H9 (cell line): ENCODE measurements at regions not wholly inside any gene's neighbourhood (a gene's known extent, or its start where the extent isn't known, plus 50 kb on each side); places are given as distances from the start of the nearest gene placed in this dataset.

Experiments used
- DNase-seq: peaks from one replicate; pipeline ENCODE4 v3.0.0-alpha.2; 2017
- H2AFZ ChIP-seq: one replicate; pipeline ENCODE4 v1.6.1; 2013; ENCODE audit warnings: mild to moderate bottlenecking, low read length, control low read depth, moderate library complexity
- H2AK5ac ChIP-seq: 2 replicates; pipeline ENCODE4 v1.6.1; 2013; ENCODE audit warnings: low read length, control low read depth, mixed read lengths; ENCODE audit not compliant: insufficient read length
- H2BK120ac ChIP-seq: one replicate; pipeline ENCODE4 v1.6.1; 2013; ENCODE audit warnings: low read depth, mild to moderate bottlenecking, low read length, control low read depth, inconsistent platforms; ENCODE audit not compliant: poor library complexity, severe bottlenecking
- H2BK12ac ChIP-seq: 2 replicates; pipeline ENCODE4 v1.6.1; 2013; ENCODE audit warnings: low read length, control low read depth, mixed read lengths, low read depth; ENCODE audit not compliant: insufficient read length
- H2BK15ac ChIP-seq: 2 replicates; pipeline ENCODE4 v1.6.1; 2013; ENCODE audit warnings: low read depth, low read length, control low read depth
- H2BK20ac ChIP-seq: one replicate; pipeline ENCODE4 v1.6.1; 2013; ENCODE audit warnings: low read depth, mild to moderate bottlenecking, low read length, control low read depth, inconsistent platforms; ENCODE audit not compliant: poor library complexity, severe bottlenecking
- H2BK5ac ChIP-seq: 2 replicates; pipeline ENCODE4 v1.6.1; 2013; ENCODE audit warnings: low read length, control low read depth, mixed read lengths; ENCODE audit not compliant: insufficient read length
- H3K14ac ChIP-seq: 2 replicates; pipeline ENCODE4 v1.6.1; 2013; ENCODE audit warnings: low read length, control low read depth; ENCODE audit not compliant: insufficient read depth
- H3K18ac ChIP-seq: 2 replicates; pipeline ENCODE4 v1.6.1; 2013; ENCODE audit warnings: low read depth, mild to moderate bottlenecking, mixed read lengths, low read length, control low read depth; ENCODE audit not compliant: insufficient read length
- H3K23ac ChIP-seq: 2 replicates; pipeline ENCODE4 v1.6.1; 2013; ENCODE audit warnings: low read length, control low read depth, mixed read lengths, low read depth; ENCODE audit not compliant: insufficient read length
- H3K23me2 ChIP-seq: 2 replicates; pipeline ENCODE4 v1.6.1; 2013; ENCODE audit warnings: low read depth, mild to moderate bottlenecking, mixed read lengths, low read length, control low read depth; ENCODE audit not compliant: insufficient read length, poor library complexity, severe bottlenecking
- H3K27ac ChIP-seq: 2 replicates; pipeline ENCODE4 v1.5.1; 2013; ENCODE audit warnings: low read length, control low read depth, mixed read lengths, low read depth; ENCODE audit not compliant: insufficient read length
- H3K27me3 ChIP-seq: 2 replicates; pipeline ENCODE4 v1.6.1; 2013; ENCODE audit warnings: low read length, control low read depth, inconsistent platforms; ENCODE audit not compliant: insufficient read depth
- H3K4ac ChIP-seq: 2 replicates; pipeline ENCODE4 v1.6.1; 2013; ENCODE audit warnings: low read depth, mild to moderate bottlenecking, control low read depth, inconsistent platforms, low read length, moderate library complexity
- H3K4me1 ChIP-seq: 2 replicates; pipeline ENCODE4 v1.6.1; 2013; ENCODE audit warnings: low read length, control low read depth, inconsistent platforms; ENCODE audit not compliant: insufficient read depth
- H3K4me2 ChIP-seq: 2 replicates; pipeline ENCODE4 v1.6.1; 2013; ENCODE audit warnings: low read length, control low read depth, mixed read lengths; ENCODE audit not compliant: insufficient read length, insufficient read depth
- H3K56ac ChIP-seq: 2 replicates; pipeline ENCODE4 v1.6.1; 2013; ENCODE audit warnings: low read depth, mild to moderate bottlenecking, mixed read lengths, low read length, control low read depth; ENCODE audit not compliant: insufficient read length
- H3K79me1 ChIP-seq: 2 replicates; pipeline ENCODE4 v1.6.1; 2013; ENCODE audit warnings: low read depth, mild to moderate bottlenecking, moderate library complexity, low read length, control low read depth, inconsistent platforms; ENCODE audit not compliant: insufficient read depth, poor library complexity, severe bottlenecking
- H3K79me2 ChIP-seq: 2 replicates; pipeline ENCODE4 v1.6.1; 2013; ENCODE audit warnings: low read length, control low read depth, inconsistent platforms; ENCODE audit not compliant: insufficient read depth
- H3K9ac ChIP-seq: 2 replicates; pipeline ENCODE4 v1.6.1; 2013; ENCODE audit warnings: low read length, control low read depth, mixed read lengths; ENCODE audit not compliant: insufficient read length; ENCODE audit errors: extremely low read depth
- H3K9me3 ChIP-seq: one replicate; pipeline ENCODE4 v1.6.1; 2013; ENCODE audit warnings: low read depth, low read length, inconsistent platforms; ENCODE audit not compliant: control insufficient read depth
- H3T11ph ChIP-seq: one replicate; pipeline ENCODE4 v1.6.1; 2013; ENCODE audit warnings: mild to moderate bottlenecking, low read length, control low read depth, inconsistent platforms
- H4K20me1 ChIP-seq: one replicate; pipeline ENCODE4 v1.6.1; 2013; ENCODE audit not compliant: control insufficient read depth, insufficient read length, insufficient read depth
- H4K5ac ChIP-seq: 2 replicates; pipeline ENCODE4 v1.6.1; 2013; ENCODE audit warnings: low read depth, mild to moderate bottlenecking, mixed read lengths, low read length, control low read depth; ENCODE audit not compliant: insufficient read length
- H4K8ac ChIP-seq: replicated peaks from 2 replicates; pipeline ENCODE4 v1.6.1; 2013; ENCODE audit warnings: low read length, control low read depth, mixed read lengths, low read depth; ENCODE audit not compliant: insufficient read length
- H4K91ac ChIP-seq: 2 replicates; pipeline ENCODE4 v1.6.1; 2013; ENCODE audit warnings: low read depth, mild to moderate bottlenecking, moderate library complexity, mixed read lengths, low read length, control low read depth; ENCODE audit not compliant: insufficient read length
- H3K27ac Mint-ChIP-seq, 3 experiments: 2 replicates in 2 of 3; 3 replicates in 1 of 3; pipeline ENCODE4 v1.8.0; 2020 to 2021; ENCODE audit warnings: mixed read lengths in 3 of 3, mild to moderate bottlenecking in 1 of 3, moderate library complexity in 1 of 3
- H3K27me3 Mint-ChIP-seq: 2 replicates; pipeline ENCODE4 v1.8.0; 2021; ENCODE audit warnings: low read depth, mild to moderate bottlenecking, moderate library complexity, mixed read lengths
- H3K36me3 Mint-ChIP-seq, 3 experiments: 2 replicates in 2 of 3; 3 replicates in 1 of 3; pipeline ENCODE4 v1.8.0; 2020 to 2021; ENCODE audit warnings: low read depth in 3 of 3, mixed read lengths in 3 of 3; ENCODE audit not compliant: insufficient read depth in 1 of 3
- H3K4me1 Mint-ChIP-seq, 2 experiments: 2 replicates each; pipeline ENCODE4 v1.8.0; 2020; ENCODE audit warnings: mixed read lengths in 2 of 2
- H3K4me3 Mint-ChIP-seq, 2 experiments: 2 replicates in 1 of 2; 3 replicates in 1 of 2; pipeline ENCODE4 v1.8.0; 2020 to 2021; ENCODE audit warnings: mild to moderate bottlenecking in 2 of 2, mixed read lengths in 2 of 2, moderate library complexity in 1 of 2
- H3K9me3 Mint-ChIP-seq, 2 experiments: 2 replicates in 1 of 2; 3 replicates in 1 of 2; pipeline ENCODE4 v1.8.0; 2020; ENCODE audit warnings: mild to moderate bottlenecking in 2 of 2, mixed read lengths in 2 of 2, moderate library complexity in 1 of 2
- WGBS: extraction: QIAGEN DNeasy Blood & Tissue Kit; methylation state at CpG from one replicate; pipeline ENCODE4 v1.1.7; 2013; ENCODE audit warnings: missing lambda C conversion rate, low lambda C conversion rate, mixed read lengths; ENCODE audit not compliant: insufficient read length; ENCODE audit errors: extremely low coverage; 5-methylcytosine and 5-hydroxymethylcytosine counted together
- TF ChIP-seq, protein P1 (sequence below): fragments of 200-600 bp; sonication (generic); conservative IDR thresholded peaks from 3 replicates; pipeline ENCODE4 v1.8.0; 2021; ENCODE audit warnings: antibody characterized with exemption, mild to moderate bottlenecking

DNA sequence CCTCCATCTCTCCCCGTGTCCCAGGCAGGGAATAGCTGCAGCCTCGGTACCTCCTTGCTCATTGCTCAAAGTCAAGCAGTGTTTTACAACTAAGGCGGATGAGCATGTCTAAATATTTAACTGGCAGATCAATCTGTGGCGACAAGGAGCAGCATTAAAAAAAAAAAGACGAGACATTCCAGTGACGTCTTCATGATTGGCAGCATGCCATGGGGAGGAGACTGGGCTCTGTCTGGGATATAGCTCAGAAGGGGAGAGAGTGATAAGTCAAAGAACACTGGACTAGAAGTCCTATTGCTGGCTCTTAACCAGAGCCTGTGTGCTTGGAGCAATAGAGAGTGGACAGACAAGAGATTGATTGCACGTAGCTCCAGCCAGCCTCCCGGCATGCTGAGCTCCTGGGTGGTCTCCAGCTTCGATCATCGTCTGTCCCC lies 287.5 kb upstream of the PODXL start:
- Histone ChIP-seq H2AK5ac (no peak overlapping the region), H4K20me1 (no peaks in the 10 kb centered on the region), H3K27ac (no peak overlapping the region), H3K23me2 (no peaks in the 10 kb centered on the region), H3K79me2 (no peaks in the 10 kb centered on the region), H2BK120ac (no peak overlapping the region), H2BK15ac (no peak overlapping the region), H3K4me2 (no peak overlapping the region), H2BK12ac (no peak overlapping the region), H3K9me3 (no peaks in the 10 kb centered on the region), H2BK20ac (no peak overlapping the region), H3K14ac (no peak overlapping the region), H4K5ac (no peak overlapping the region), H3K4me1 (no peaks in the 10 kb centered on the region), H3T11ph (no peak overlapping the region), H3K9ac (no peak overlapping the region), H3K18ac (no peak overlapping the region), H3K79me1 (no peaks in the 10 kb centered on the region), H3K23ac (no peak overlapping the region), H2AFZ (no peak overlapping the region), H3K56ac (no peak overlapping the region), H2BK5ac (no peak overlapping the region), H3K27me3 (no peaks in the 10 kb centered on the region), H3K4ac (no peak overlapping the region), H4K8ac (no peak overlapping the region), H4K91ac (no peak overlapping the region)
- TF ChIP-seq, protein P1, sequence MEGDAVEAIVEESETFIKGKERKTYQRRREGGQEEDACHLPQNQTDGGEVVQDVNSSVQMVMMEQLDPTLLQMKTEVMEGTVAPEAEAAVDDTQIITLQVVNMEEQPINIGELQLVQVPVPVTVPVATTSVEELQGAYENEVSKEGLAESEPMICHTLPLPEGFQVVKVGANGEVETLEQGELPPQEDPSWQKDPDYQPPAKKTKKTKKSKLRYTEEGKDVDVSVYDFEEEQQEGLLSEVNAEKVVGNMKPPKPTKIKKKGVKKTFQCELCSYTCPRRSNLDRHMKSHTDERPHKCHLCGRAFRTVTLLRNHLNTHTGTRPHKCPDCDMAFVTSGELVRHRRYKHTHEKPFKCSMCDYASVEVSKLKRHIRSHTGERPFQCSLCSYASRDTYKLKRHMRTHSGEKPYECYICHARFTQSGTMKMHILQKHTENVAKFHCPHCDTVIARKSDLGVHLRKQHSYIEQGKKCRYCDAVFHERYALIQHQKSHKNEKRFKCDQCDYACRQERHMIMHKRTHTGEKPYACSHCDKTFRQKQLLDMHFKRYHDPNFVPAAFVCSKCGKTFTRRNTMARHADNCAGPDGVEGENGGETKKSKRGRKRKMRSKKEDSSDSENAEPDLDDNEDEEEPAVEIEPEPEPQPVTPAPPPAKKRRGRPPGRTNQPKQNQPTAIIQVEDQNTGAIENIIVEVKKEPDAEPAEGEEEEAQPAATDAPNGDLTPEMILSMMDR, result no peak
- Mint-ChIP-seq H3K36me3 (no peaks in the 10 kb centered on the region), H3K9me3 (no peaks in the 10 kb centered on the region), H3K4me1 (peaks cover 0 to 8% of the 10 kb centered on the region in 2 experiments; a peak in 1 of 4 replicates), H3K27ac (no peak overlapping the region), H3K27me3 (peaks cover 11% of the 10 kb centered on the region), H3K4me3 (no peak overlapping the region; a peak in 1 of 5 replicates)
- no CpG with 5 or more reads among the region's 10 CpGs for WGBS
- no peak for DNase-seq
